ENCODE measurements at regions not wholly inside any gene's neighbourhood (a gene's known extent, or its start where the extent isn't known, plus 50 kb on each side); places are given as distances from the start of the nearest gene placed in this dataset.

DNA sequence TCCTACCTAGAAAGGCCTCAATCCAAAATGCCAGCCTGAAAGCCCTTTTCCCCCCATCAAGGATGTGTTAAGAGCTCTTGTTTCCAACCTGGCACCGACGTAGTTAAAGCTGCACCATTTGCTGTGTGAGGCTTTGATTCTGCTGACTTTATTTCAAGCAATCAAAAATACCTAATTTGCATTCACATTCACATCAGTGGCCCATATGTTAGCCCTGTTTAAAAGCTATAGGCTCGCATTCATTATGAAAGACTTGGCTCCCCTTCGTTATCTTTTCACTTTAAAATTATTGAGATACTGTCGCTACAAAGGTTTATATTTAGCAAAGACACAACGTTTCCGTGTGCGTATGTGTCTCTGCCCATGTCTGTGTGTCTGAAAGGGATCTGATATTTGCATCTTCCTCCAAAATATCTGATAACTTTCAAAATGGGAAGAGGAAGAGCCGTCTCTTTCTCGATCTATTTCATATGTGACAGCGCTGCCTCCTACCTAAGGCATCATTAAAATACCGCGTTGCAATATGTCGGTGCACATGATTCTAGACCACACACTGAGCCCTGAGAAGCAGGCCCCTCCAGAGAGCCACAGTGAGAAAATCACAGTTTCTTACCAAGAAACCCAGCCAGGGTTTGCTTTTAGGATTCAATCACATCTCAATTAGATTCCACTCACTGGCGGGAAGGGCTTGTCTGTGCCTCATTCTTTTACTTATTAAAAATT lies 57.1 kb upstream of the ITPRID1 start:
- no peak for DNase-seq (ENCODE audit: low spot score)

DNA sequence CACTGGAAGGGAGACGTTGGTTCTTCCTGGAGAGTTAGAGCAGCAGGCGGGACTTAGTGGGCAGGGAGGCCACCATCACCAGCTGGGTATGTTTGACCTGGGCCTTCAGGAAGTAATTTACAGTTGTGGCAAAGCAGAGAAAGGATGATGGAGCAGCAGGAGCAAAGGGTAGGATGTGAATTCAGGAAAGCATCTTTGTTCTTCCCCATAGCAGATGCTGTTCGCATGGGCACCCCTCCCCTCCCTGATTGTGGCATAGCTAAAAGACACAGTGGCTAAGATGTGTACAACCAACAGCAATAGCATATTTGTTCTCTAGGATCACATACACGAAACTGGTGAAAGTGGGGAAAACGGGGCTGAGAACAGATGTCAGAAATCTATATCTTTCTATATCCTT lies 56.3 kb upstream of the ITPRID1 start:
- DNase-seq (ENCODE audit: low spot score), result no peak

DNA sequence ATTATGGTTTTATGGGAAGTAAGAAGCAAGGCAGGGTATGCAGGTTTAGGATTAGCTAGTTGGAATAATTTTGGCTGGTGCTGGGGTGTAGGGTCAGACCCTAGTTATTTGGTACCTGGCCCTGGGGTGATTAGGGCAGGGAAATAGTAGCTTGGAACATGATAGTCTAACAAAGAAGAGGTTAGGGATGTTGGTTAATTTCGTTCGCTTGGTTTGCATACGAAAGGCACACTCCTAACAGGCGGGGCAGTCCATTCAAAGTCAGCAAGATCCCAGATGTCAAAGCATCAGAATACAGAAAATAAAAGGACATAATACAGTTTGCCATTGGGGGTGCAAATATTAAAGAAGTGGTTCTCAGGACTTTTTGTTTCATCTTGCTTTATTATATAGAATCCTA lies 55.7 kb upstream of the ITPRID1 start:
- no peak for DNase-seq (ENCODE audit: low spot score)

DNA sequence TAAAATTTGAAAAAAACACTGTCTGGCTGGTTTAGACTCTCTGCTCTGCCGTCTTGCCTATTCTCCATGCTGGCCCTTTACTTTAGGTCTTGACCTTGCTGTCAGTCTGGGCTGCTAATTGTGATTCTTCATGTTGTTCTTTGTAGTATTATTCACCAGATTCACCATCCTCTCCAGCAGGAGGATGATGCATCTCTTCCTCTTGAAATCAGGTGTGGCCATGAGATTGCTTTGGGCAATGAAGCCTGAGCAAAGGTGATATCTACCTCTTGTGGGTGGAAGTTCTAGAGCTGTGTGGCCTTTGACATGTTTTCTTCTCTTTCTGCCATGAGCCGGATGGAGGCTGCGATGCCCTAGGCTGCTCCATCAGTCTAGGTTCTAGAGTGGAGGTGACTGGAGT lies 51.3 kb upstream of the ITPRID1 start:
- DNase-seq (ENCODE audit: low spot score), result no peak
